PFSK-1 (cell line): ENCODE measurements at regions not wholly inside any gene's neighbourhood (a gene's known extent, or its start where the extent isn't known, plus 50 kb on each side); places are given as distances from the start of the nearest gene placed in this dataset.

Experiments used
- POLR2AphosphoS5 ChIP-seq: IDR thresholded peaks from 2 replicates; pipeline ENCODE4 v1.6.1; 2012; ENCODE audit warnings: low read depth, mild to moderate bottlenecking, control low read depth, low read length, moderate library complexity
- SIN3A ChIP-seq: IDR thresholded peaks from 2 replicates; pipeline ENCODE4 v1.6.1; 2012; ENCODE audit warnings: mild to moderate bottlenecking, low read length, moderate library complexity, borderline replicate concordance; ENCODE audit not compliant: insufficient read depth
- TF ChIP-seq, protein P1 (sequence below), 2 experiments: IDR thresholded peaks; 2 replicates each; pipeline versions ENCODE4 v1.6.1 to v1.8.0; 2011 to 2012; ENCODE audit warnings: low read depth in 2 of 2, low read length in 2 of 2, control low read depth in 1 of 2, inconsistent platforms in 1 of 2, mild to moderate bottlenecking in 1 of 2, moderate library complexity in 1 of 2; ENCODE audit not compliant: insufficient read depth in 1 of 2

DNA sequence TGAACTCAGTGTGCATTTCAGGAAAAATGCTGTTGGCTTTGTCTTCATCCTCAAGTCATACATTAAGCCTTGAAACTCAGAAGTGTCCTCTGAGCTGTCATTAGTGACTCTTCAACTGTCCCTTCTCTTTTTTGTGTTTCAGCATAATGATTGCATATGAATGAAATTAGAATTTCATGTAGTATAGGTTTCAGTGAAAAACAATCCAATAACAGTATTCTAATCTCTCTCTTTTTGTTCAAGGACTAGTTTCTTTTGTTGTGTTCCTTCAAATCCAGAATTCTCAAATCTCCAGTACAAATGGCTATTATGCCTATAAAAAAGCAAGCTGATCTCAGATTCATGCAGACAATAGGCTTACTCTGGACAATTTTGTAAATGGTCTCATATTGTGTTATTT, 133.5 kb downstream of the QPCT start:
- TF ChIP-seq POLR2AphosphoS5 = no peak
- TF ChIP-seq SIN3A = no peak
- TF ChIP-seq, protein P1, sequence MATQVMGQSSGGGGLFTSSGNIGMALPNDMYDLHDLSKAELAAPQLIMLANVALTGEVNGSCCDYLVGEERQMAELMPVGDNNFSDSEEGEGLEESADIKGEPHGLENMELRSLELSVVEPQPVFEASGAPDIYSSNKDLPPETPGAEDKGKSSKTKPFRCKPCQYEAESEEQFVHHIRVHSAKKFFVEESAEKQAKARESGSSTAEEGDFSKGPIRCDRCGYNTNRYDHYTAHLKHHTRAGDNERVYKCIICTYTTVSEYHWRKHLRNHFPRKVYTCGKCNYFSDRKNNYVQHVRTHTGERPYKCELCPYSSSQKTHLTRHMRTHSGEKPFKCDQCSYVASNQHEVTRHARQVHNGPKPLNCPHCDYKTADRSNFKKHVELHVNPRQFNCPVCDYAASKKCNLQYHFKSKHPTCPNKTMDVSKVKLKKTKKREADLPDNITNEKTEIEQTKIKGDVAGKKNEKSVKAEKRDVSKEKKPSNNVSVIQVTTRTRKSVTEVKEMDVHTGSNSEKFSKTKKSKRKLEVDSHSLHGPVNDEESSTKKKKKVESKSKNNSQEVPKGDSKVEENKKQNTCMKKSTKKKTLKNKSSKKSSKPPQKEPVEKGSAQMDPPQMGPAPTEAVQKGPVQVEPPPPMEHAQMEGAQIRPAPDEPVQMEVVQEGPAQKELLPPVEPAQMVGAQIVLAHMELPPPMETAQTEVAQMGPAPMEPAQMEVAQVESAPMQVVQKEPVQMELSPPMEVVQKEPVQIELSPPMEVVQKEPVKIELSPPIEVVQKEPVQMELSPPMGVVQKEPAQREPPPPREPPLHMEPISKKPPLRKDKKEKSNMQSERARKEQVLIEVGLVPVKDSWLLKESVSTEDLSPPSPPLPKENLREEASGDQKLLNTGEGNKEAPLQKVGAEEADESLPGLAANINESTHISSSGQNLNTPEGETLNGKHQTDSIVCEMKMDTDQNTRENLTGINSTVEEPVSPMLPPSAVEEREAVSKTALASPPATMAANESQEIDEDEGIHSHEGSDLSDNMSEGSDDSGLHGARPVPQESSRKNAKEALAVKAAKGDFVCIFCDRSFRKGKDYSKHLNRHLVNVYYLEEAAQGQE (IDR thresholded peaks at IDR 0.05; ENCODE audit: insufficient read depth in 1 of 2, low read depth in 2 of 2, low read length in 2 of 2) = no peak
